HEK293 (cell line): ENCODE measurements at regions not wholly inside any gene's neighbourhood (a gene's known extent, or its start where the extent isn't known, plus 50 kb on each side); places are given as distances from the start of the nearest gene placed in this dataset.

ENCODE experiments used
- CTCF ChIA-PET: fragments of 350-600 bp; formaldehyde crosslinking; extraction: SDS; loops from one replicate; lab custom pipeline; 2021; ENCODE audit warnings: antibody characterized with exemption; lab: Yijun Ruan, JAX
- POLR2A ChIA-PET: fragments of 300-600 bp; formaldehyde crosslinking; extraction: SDS; loops from one replicate; lab custom pipeline; 2020; ENCODE audit warnings: antibody characterized with exemption, inconsistent platforms; lab: Yijun Ruan, JAX
- H3K27ac ChIP-seq: fragments of 200-500 bp; sonication (Bioruptor generic); 2 replicates; pipeline ENCODE4 v1.5.1; 2014; ENCODE audit warnings: low read depth, low read length, control low read depth, inconsistent platforms; ENCODE audit errors: extremely low read depth
- H3K36me3 ChIP-seq, 2 experiments: fragments of 200-500 bp in 1 of 2; sonication (Bioruptor generic) in 1 of 2; 1 replicate in 1 of 2; 2 replicates in 1 of 2; pipeline ENCODE4 v1.5.1; 2014 to 2017; ENCODE audit warnings: inconsistent platforms in 2 of 2, low read length in 2 of 2; ENCODE audit not compliant: control insufficient read depth in 2 of 2, insufficient read depth in 1 of 2
- H3K4me1 ChIP-seq: fragments of 200-500 bp; sonication (Bioruptor generic); 2 replicates; pipeline ENCODE4 v1.5.1; 2014; ENCODE audit warnings: mild to moderate bottlenecking, low read length, inconsistent platforms; ENCODE audit not compliant: control insufficient read depth, insufficient read depth
- H3K4me3 ChIP-seq: 2 replicates; pipeline ENCODE4 v1.5.1; 2011; ENCODE audit warnings: low read depth, mild to moderate bottlenecking, control low read depth, low read length, moderate library complexity
- H3K9me3 ChIP-seq: fragments of 200-500 bp; sonication (Bioruptor generic); 2 replicates; pipeline ENCODE4 v1.5.1; 2014; ENCODE audit warnings: low read depth, low read length, inconsistent platforms; ENCODE audit not compliant: control insufficient read depth, insufficient read depth
- GLI4 ChIP-seq: fragments of 450-650 bp; formaldehyde crosslinking; IDR thresholded peaks from 2 replicates; pipeline ENCODE4 v1.5.1; 2016; ENCODE audit warnings: missing biosample characterization, missing genetic modification characterization
- GLIS2 ChIP-seq: fragments of 450-650 bp; formaldehyde crosslinking; IDR thresholded peaks from 2 replicates; pipeline ENCODE4 v1.5.1; 2016; ENCODE audit warnings: missing biosample characterization, missing genetic modification characterization
- KLF1 ChIP-seq: fragments of 450-650 bp; formaldehyde crosslinking; IDR thresholded peaks from 2 replicates; pipeline ENCODE4 v1.5.1; 2016; ENCODE audit warnings: missing biosample characterization, missing genetic modification characterization
- KLF16 ChIP-seq: fragments of 450-650 bp; formaldehyde crosslinking; IDR thresholded peaks from 2 replicates; pipeline ENCODE4 v1.5.1; 2017; ENCODE audit warnings: missing biosample characterization, missing genetic modification characterization
- OSR2 ChIP-seq: fragments of 450-650 bp; formaldehyde crosslinking; IDR thresholded peaks from 2 replicates; pipeline ENCODE4 v1.5.1; 2016; ENCODE audit warnings: missing biosample characterization, missing genetic modification characterization
- OVOL3 ChIP-seq: fragments of 450-650 bp; formaldehyde crosslinking; IDR thresholded peaks from 2 replicates; pipeline ENCODE4 v1.5.1; 2016; ENCODE audit warnings: missing biosample characterization, missing genetic modification characterization
- ZNF10 ChIP-seq: fragments of 450-650 bp; formaldehyde crosslinking; IDR thresholded peaks from 2 replicates; pipeline ENCODE4 v1.5.1; 2017; ENCODE audit warnings: missing biosample characterization, missing genetic modification characterization
- ZNF157 ChIP-seq: fragments of 450-650 bp; formaldehyde crosslinking; IDR thresholded peaks from 2 replicates; pipeline ENCODE4 v1.5.1; 2016; ENCODE audit warnings: missing biosample characterization, missing genetic modification characterization
- ZNF184 ChIP-seq: fragments of 450-650 bp; IDR thresholded peaks from 2 replicates; pipeline ENCODE4 v1.5.1; 2018; ENCODE audit warnings: missing biosample characterization, mild to moderate bottlenecking, missing genetic modification characterization
- ZNF248 ChIP-seq: fragments of 450-650 bp; formaldehyde crosslinking; IDR thresholded peaks from 2 replicates; pipeline ENCODE4 v1.5.1; 2017; ENCODE audit warnings: missing biosample characterization, missing genetic modification characterization
- ZNF274 ChIP-seq, 2 experiments: fragments of 200-500 bp in 1 of 2; fragments of 450-650 bp in 1 of 2; sonication (Bioruptor generic) in 1 of 2; formaldehyde crosslinking in 1 of 2; IDR thresholded peaks; 2 replicates each; pipeline versions ENCODE4 v1.5.1 to v1.6.1; 2014 to 2016; ENCODE audit warnings: borderline replicate concordance in 1 of 2, inconsistent platforms in 1 of 2, low read length in 1 of 2, missing biosample characterization in 1 of 2, missing genetic modification characterization in 1 of 2
- ZNF585B ChIP-seq: fragments of 450-650 bp; formaldehyde crosslinking; IDR thresholded peaks from 2 replicates; pipeline ENCODE4 v1.5.1; 2016; ENCODE audit warnings: missing biosample characterization, missing genetic modification characterization
- ZNF623 ChIP-seq: fragments of 450-650 bp; formaldehyde crosslinking; IDR thresholded peaks from 2 replicates; pipeline ENCODE4 v1.5.1; 2016; ENCODE audit warnings: missing biosample characterization, missing genetic modification characterization
- ZNF624 ChIP-seq: fragments of 450-650 bp; formaldehyde crosslinking; IDR thresholded peaks from 2 replicates; pipeline ENCODE4 v1.5.1; 2017; ENCODE audit warnings: missing biosample characterization, missing genetic modification characterization
- ZNF664 ChIP-seq: fragments of 450-650 bp; formaldehyde crosslinking; IDR thresholded peaks from 2 replicates; pipeline ENCODE4 v1.5.1; 2016; ENCODE audit warnings: missing biosample characterization, missing genetic modification characterization
- TF ChIP-seq, protein P1 (sequence below): fragments of 450-650 bp; formaldehyde crosslinking; IDR thresholded peaks from 2 replicates; pipeline ENCODE4 v1.5.1; 2016; ENCODE audit warnings: missing biosample characterization, missing genetic modification characterization
- TF ChIP-seq, protein P2 (sequence below): fragments of 450-650 bp; formaldehyde crosslinking; IDR thresholded peaks from 2 replicates; pipeline ENCODE4 v1.5.1; 2017; ENCODE audit warnings: missing biosample characterization, missing genetic modification characterization
- TF ChIP-seq, protein P3 (sequence below): fragments of 450-650 bp; formaldehyde crosslinking; IDR thresholded peaks from 2 replicates; pipeline ENCODE4 v1.5.1; 2016; ENCODE audit warnings: missing biosample characterization, missing genetic modification characterization
- TF ChIP-seq, protein P4 (sequence below): fragments of 450-650 bp; formaldehyde crosslinking; IDR thresholded peaks from 2 replicates; pipeline ENCODE4 v1.5.1; 2016; ENCODE audit warnings: missing biosample characterization, missing genetic modification characterization
- TF ChIP-seq, protein P5 (sequence below): fragments of 450-650 bp; formaldehyde crosslinking; IDR thresholded peaks from 2 replicates; pipeline ENCODE4 v1.5.1; 2016; ENCODE audit warnings: missing biosample characterization, missing genetic modification characterization

- CTCF ChIA-PET = no interaction called here
- Histone ChIP-seq H3K4me3 (no peak overlapping the region), H3K4me1 (no peaks in the 10 kb centered on the region), H3K36me3 (no peaks in the 10 kb centered on the region), H3K27ac (no peak overlapping the region), H3K9me3 (no peaks in the 10 kb centered on the region)
- TF ChIP-seq ZNF10 (tag by site-specific recombination) (0 out of 2 replicates have a peak, but pooled peaks have one; percentile 23), ZNF585B (tag by site-specific recombination) (no peak), KLF16 (tag by site-specific recombination) (no peak), KLF1 (no peak), ZNF157 (no peak), OSR2 (tag by site-specific recombination) (peak; percentile 83), GLI4 (tag by site-specific recombination) (no peak), ZNF184 (no peak), ZNF248 (tag by site-specific recombination) (no peak), GLIS2 (tag by site-specific recombination) (no peak), ZNF664 (tag by site-specific recombination) (no peak), OVOL3 (tag by site-specific recombination) (no peak), ZNF623 (tag by site-specific recombination) (no peak), ZNF624 (tag by site-specific recombination) (no peak), ZNF274 (IDR thresholded peaks at IDR 0.05; ENCODE audit: low read length) (no peak), ZNF274 (tag by site-specific recombination; IDR thresholded peaks at IDR 0.05; ENCODE audit: borderline replicate concordance) (no peak)
- TF ChIP-seq, protein P1, sequence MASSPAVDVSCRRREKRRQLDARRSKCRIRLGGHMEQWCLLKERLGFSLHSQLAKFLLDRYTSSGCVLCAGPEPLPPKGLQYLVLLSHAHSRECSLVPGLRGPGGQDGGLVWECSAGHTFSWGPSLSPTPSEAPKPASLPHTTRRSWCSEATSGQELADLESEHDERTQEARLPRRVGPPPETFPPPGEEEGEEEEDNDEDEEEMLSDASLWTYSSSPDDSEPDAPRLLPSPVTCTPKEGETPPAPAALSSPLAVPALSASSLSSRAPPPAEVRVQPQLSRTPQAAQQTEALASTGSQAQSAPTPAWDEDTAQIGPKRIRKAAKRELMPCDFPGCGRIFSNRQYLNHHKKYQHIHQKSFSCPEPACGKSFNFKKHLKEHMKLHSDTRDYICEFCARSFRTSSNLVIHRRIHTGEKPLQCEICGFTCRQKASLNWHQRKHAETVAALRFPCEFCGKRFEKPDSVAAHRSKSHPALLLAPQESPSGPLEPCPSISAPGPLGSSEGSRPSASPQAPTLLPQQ (tag by site-specific recombination) = no peak
- TF ChIP-seq, protein P2, sequence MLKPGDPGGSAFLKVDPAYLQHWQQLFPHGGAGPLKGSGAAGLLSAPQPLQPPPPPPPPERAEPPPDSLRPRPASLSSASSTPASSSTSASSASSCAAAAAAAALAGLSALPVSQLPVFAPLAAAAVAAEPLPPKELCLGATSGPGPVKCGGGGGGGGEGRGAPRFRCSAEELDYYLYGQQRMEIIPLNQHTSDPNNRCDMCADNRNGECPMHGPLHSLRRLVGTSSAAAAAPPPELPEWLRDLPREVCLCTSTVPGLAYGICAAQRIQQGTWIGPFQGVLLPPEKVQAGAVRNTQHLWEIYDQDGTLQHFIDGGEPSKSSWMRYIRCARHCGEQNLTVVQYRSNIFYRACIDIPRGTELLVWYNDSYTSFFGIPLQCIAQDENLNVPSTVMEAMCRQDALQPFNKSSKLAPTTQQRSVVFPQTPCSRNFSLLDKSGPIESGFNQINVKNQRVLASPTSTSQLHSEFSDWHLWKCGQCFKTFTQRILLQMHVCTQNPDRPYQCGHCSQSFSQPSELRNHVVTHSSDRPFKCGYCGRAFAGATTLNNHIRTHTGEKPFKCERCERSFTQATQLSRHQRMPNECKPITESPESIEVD (tag by site-specific recombination) = peak; percentile 44
- TF ChIP-seq, protein P3, sequence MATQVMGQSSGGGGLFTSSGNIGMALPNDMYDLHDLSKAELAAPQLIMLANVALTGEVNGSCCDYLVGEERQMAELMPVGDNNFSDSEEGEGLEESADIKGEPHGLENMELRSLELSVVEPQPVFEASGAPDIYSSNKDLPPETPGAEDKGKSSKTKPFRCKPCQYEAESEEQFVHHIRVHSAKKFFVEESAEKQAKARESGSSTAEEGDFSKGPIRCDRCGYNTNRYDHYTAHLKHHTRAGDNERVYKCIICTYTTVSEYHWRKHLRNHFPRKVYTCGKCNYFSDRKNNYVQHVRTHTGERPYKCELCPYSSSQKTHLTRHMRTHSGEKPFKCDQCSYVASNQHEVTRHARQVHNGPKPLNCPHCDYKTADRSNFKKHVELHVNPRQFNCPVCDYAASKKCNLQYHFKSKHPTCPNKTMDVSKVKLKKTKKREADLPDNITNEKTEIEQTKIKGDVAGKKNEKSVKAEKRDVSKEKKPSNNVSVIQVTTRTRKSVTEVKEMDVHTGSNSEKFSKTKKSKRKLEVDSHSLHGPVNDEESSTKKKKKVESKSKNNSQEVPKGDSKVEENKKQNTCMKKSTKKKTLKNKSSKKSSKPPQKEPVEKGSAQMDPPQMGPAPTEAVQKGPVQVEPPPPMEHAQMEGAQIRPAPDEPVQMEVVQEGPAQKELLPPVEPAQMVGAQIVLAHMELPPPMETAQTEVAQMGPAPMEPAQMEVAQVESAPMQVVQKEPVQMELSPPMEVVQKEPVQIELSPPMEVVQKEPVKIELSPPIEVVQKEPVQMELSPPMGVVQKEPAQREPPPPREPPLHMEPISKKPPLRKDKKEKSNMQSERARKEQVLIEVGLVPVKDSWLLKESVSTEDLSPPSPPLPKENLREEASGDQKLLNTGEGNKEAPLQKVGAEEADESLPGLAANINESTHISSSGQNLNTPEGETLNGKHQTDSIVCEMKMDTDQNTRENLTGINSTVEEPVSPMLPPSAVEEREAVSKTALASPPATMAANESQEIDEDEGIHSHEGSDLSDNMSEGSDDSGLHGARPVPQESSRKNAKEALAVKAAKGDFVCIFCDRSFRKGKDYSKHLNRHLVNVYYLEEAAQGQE = no peak
- TF ChIP-seq, protein P4, sequence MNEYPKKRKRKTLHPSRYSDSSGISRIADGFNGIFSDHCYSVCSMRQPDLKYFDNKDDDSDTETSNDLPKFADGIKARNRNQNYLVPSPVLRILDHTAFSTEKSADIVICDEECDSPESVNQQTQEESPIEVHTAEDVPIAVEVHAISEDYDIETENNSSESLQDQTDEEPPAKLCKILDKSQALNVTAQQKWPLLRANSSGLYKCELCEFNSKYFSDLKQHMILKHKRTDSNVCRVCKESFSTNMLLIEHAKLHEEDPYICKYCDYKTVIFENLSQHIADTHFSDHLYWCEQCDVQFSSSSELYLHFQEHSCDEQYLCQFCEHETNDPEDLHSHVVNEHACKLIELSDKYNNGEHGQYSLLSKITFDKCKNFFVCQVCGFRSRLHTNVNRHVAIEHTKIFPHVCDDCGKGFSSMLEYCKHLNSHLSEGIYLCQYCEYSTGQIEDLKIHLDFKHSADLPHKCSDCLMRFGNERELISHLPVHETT = no peak
- TF ChIP-seq, protein P5, sequence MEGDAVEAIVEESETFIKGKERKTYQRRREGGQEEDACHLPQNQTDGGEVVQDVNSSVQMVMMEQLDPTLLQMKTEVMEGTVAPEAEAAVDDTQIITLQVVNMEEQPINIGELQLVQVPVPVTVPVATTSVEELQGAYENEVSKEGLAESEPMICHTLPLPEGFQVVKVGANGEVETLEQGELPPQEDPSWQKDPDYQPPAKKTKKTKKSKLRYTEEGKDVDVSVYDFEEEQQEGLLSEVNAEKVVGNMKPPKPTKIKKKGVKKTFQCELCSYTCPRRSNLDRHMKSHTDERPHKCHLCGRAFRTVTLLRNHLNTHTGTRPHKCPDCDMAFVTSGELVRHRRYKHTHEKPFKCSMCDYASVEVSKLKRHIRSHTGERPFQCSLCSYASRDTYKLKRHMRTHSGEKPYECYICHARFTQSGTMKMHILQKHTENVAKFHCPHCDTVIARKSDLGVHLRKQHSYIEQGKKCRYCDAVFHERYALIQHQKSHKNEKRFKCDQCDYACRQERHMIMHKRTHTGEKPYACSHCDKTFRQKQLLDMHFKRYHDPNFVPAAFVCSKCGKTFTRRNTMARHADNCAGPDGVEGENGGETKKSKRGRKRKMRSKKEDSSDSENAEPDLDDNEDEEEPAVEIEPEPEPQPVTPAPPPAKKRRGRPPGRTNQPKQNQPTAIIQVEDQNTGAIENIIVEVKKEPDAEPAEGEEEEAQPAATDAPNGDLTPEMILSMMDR (tag by site-specific recombination) = no peak
- POLR2A ChIA-PET = no interaction called here
Measured at GRCh38 chr7:117982071-117983055, 109.1 kb upstream of the CTTNBP2 start.
